ENCODE measurements at regions not wholly inside any gene's neighbourhood (a gene's known extent, or its start where the extent isn't known, plus 50 kb on each side); places are given as distances from the start of the nearest gene placed in this dataset.

- no peak for DNase-seq
These were observed 56.6 kb upstream of the SCOC start for GRCh38 chr4:140316799-140317198.

DNA sequence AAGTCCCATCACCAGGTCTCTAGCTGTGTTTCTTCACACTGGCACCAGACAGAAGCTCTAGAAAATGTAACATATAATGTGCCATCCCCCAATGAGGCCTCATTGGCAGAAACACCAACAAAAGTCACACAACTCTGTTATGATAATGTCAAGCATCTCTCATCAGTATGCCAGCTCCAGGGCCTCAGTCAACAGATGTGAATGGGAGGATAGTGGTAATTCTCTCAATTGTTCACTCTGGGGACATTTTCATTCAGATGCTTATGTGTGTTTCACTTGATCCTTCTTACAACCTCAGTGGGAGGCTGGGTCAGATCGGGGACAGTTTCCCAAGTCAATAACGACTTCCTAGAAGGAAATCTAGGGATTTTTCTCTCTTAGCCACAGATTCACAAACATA is 57.5 kb upstream of the SCOC start:
- no peak for DNase-seq

- DNase-seq, result no peak
These were observed 58.0 kb upstream of the SCOC start for GRCh38 chr4:140315438-140315837.

- no peak for DNase-seq
These were observed 58.4 kb upstream of the SCOC start for GRCh38 chr4:140315019-140315418.

GRCh38 chr4:140312100-140312499 is 61.3 kb upstream of the SCOC start:
- no peak for DNase-seq

DNA sequence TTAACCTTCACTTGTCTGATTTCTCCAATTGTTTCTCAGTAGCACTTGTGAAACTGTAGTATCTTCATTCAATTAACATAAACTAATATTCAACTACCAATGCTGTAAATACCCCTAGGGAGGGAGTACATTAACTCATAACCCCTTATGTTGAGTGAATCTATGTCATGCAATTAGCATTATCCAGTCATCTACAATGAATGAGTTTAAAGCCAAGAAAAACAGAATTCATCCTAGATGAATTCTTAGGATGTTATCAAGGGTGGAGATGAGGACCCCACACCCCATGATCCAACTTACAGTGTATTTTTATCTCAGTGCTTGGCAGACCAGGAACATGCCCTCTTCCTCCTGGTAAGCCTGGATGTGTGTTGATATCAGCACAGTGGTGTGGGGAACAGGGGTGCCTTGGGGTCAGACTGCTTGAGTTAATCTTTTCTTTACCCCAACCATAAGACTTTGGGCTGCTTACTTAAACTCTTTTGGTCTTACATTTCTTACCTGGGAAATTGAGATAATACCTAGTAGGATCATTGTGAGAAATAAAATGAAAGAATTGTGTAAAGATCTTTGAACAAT is 62.1 kb upstream of the SCOC start:
- DNase-seq, result no peak

- DNase-seq, result no peak
These were observed 64.1 kb upstream of the SCOC start for GRCh38 chr4:140309124-140309870.

DNA sequence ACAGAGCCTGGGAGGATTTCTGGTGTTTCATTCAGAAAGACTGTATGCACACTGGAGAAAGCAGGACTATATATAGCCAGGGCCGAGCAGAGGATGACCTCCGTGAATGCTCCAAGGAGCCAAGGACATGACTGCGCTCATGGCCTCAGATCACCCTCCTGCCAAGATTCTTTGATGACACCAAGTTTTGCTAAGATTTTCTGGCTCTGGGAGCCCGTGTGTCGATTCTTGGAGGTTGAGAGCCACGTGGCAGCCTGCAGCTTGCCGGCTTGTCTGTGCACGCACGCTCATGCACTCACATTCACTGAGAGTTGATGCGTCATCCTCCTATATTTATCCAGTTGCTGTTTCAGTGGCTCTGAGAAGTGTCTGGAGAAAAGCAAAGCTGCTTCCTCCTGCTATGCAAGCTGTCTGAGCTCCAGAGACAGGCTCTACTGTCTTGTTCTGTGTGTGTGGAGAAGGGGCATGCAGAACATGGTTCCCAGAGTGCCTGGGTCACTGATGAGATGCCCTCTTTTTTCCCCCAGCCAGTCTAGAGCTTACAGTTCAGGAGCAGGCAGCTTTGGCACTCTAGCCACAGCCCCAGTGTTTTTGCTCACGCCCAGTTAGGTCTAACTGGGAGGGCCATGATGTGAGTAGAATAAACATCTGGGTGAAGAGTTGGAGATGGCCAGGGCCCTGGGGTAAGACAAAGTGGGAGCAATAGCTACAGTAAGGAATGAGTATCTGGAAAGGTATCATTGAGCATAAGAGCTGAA is 64.9 kb upstream of the SCOC start:
- DNase-seq, result no peak

DNA sequence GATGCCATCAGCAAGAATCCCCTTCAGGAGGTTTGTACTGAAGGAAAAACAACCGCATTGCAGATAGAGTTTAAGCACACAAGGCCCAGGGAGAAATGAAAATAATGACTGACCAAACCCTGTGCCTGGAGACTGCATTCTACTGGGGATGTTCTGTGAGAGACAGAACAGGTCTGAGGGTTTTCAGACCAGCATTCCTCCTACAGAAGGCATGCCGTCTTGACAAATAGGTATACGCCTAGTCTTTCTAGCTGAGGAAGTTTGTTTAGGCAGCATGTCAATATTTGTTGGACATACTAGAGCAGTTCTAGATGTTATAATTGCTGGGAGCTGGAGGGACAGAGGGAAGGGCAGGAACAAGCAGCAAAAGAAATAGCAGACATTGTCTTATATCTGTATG is 68.4 kb upstream of the SCOC start:
- no peak for DNase-seq

DNA sequence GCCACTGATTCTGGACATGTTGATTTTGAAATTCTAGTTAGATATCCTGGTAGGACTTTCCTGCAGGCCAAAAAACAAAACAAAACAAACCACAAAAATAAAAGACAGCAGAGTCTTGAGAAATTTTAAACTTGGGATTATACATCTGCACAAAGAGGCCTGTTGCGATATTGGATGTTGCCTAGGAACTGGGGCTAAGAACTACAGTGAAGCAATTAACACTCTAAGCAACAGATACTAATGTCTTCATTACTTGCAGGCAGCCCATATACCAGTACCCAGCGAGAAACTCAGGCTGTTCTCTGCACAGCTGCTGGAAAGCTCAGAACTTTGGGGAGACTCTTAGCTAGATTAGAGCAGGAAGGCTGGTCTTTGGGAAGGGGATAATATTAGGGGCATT is 69.1 kb upstream of the SCOC start:
- DNase-seq, result no peak

GRCh38 chr4:140302151-140302859 is 71.1 kb upstream of the SCOC start:
- DNase-seq, result no peak

GRCh38 chr4:140300271-140300970 is 73.0 kb upstream of the SCOC start:
- DNase-seq, result no peak

GRCh38 chr4:140298001-140298400 is 75.4 kb upstream of the SCOC start:
- no peak for DNase-seq

- DNase-seq, result no peak
These were observed 76.2 kb upstream of the SCOC start for GRCh38 chr4:140297221-140297570.

DNA sequence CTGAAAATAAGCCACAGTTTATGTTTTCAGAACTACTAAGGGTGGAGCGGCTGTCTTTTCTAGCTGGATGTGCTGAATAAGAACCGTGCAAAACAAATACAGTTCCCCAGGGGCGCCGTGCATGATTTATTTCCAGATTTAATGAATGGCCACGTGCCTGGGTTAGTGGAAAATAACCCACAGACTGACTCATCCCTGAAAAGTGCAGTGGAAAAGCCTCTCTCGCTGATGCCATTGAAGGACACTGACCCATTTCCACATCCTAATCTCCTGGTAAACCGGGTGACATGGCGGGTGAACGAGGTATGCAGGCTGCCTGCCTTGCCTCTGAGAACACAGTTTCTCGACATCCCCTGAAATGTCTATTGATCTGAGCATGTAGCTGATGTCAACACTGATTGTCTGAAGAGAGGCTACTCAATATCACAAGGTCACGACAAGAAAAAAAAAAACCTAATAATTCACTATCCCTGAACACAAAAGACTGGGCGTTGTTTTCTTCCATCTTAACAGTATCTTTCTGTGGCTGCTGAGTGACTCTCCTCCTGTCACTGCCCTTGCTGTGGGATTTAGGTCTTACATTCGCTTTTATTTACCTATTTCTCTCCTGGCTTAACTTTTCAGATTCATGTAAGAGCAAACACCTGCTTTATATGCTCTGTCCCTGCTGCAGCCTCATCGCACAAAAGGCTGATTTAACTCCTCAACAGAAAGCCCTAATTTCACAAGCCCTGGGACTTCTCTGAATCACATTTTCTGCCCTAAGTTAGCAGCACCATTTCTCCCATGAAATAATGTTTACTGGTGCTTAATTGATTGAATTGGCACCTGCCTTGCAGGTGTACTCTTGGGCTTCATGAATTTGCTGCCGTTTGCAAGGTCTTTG is 76.9 kb upstream of the SCOC start:
- no peak for DNase-seq

- DNase-seq, result no peak
These were observed 79.5 kb upstream of the SCOC start for GRCh38 chr4:140293979-140294378.

- no peak for DNase-seq
These were observed 82.2 kb upstream of the SCOC start for GRCh38 chr4:140291259-140291658.

DNA sequence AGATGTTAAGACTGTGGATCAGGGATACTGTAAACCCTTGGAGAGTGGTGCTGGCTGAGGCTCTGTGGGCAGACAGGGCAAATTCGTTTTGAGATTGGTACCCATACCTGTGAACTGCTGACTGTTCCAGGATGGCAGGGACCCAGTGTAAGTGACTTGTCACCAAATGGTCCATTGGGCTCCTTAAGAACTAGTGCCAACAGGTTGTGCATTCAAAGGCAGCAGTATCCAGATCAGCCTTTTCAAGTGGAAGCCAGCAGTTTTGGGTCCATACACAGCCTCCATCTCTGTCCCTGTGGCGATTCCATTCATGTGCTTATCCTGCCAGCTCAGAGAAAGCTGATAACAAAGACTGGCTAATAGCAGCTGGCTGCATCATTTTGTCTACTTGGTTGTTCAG is 84.0 kb upstream of the SCOC start:
- no peak for DNase-seq

- no peak for DNase-seq
These were observed 87.0 kb upstream of the SCOC start for GRCh38 chr4:140286456-140286855.

GRCh38 chr4:140284456-140284855 is 89.0 kb upstream of the SCOC start:
- no peak for DNase-seq

DNA sequence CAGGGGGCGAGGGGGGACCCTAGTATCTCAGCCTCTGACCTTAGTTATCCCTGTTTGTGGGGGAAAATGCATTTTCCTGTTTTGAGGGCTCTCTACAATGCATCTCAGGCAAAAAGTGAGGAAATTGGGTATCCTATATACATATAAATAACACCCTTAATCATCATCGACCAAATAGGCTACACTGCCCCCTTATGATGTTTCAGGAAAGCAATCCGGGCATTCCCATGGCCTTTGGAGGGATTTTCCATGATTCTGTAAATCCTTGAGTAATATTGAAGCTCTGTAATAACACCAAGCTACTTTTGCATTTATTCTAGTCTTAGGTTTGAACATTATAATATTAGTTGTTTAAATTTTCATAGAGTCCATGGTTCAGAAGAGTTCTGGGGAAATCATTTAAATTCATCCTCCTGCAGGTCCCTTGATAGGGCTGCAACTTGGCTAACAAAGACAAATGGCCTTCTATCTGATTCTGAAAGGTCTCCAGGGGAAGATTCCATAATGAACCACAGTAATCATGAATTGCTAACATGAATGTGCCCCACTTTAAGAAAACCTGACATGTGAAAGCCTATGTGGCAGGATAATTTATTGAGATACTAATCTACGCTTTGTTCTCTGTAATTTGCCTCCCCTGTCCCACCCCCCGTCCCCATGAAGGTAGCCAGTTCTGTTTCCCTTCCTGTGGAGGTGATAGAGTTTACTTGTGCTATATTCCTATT is 91.5 kb upstream of the SCOC start:
- DNase-seq, result no peak
